ENCODE measurements at regions not wholly inside any gene's neighbourhood (a gene's known extent, or its start where the extent isn't known, plus 50 kb on each side); places are given as distances from the start of the nearest gene placed in this dataset.
A peak's percentile ranks its signal among the peaks of the same experiment; 100 is the strongest.

DNA sequence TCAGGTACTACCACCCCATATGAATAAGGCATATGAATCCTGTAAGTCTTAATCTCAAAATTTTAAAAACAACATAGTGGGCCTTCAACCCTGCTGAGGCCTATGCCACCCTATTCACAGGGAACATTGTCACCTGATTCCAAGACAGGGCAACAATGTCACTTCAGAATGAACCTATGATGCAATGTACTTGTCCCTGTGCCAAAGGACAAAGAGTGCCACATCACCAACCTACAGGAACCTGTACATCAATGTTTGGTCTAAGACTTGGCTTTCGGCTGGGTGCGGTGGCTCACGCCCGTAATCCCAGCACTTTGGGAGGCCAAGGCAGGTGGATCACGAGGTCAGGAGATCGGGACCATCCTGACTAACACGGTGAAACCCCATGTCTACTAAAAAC lies 318.5 kb upstream of the JARID2 start:
- DNase-seq (ENCODE audit: low read depth, low spot score), result no peak
- H3K36me3 ChIP-seq (ENCODE audit: control insufficient read depth in 1 of 2, insufficient read depth in 2 of 2, low read length in 2 of 2), result no peaks in the 10 kb centered on the region
- CTCF ChIA-PET, result no interaction called here
- TF ChIP-seq TCF7L2 (IDR thresholded peaks at IDR 0.05; ENCODE audit: borderline replicate concordance, extremely low read depth, insufficient read depth, insufficient read length), result no peak
- TF ChIP-seq, protein P1, sequence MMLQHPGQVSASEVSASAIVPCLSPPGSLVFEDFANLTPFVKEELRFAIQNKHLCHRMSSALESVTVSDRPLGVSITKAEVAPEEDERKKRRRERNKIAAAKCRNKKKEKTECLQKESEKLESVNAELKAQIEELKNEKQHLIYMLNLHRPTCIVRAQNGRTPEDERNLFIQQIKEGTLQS (IDR thresholded peaks at IDR 0.05), result 0 out of 2 replicates have a peak, but pooled peaks have one; percentile 11
- no peaks in the 10 kb centered on the region for H3K79me2 ChIP-seq (ENCODE audit: insufficient read depth, low read length)
- peaks cover 0 to 7% of the 10 kb centered on the region in 2 experiments; a peak in 2 of 4 replicates for H3K4me1 ChIP-seq (ENCODE audit: control insufficient read depth in 1 of 2, insufficient read depth in 2 of 2, low read length in 2 of 2)
- H3K27ac ChIP-seq (ENCODE audit: low read depth, low read length), result no peak overlapping the region
- RAD21 ChIA-PET (ENCODE audit: low non-redundant PET in 1 of 2, low total read pairs in 2 of 2, uncharacterized antibody in 2 of 2, unreplicated experiment in 2 of 2), result no interaction called here
- H3K9me3 ChIP-seq (ENCODE audit: control insufficient read depth in 1 of 2, insufficient read depth in 1 of 2, low read depth in 1 of 2, low read length in 2 of 2), result no peaks in the 10 kb centered on the region
- no peak overlapping the region for H3K4me2 ChIP-seq (ENCODE audit: low read length)
- ATAC-seq, result no peak
- H3K9ac ChIP-seq (ENCODE audit: low read length), result no peak overlapping the region
- no peak overlapping the region for H2AFZ ChIP-seq (ENCODE audit: low read depth, low read length, poor library complexity, severe bottlenecking)
- intact Hi-C loops (cut with micrococcal nuclease), result no loop called here
- no peak overlapping the region for H3K4me3 ChIP-seq (replicated peaks in 1 of 2; ENCODE audit: low read depth in 1 of 2, low read length in 2 of 2)
- H3K27me3 ChIP-seq (ENCODE audit: insufficient read depth, low read length), result no peaks in the 10 kb centered on the region
- no peaks in the 10 kb centered on the region for H3K9me2 ChIP-seq (ENCODE audit: insufficient read depth)
- no TSS peak for BruUV-seq (replicated peaks)
- POLR2A ChIA-PET, result no interaction called here
- H4K20me1 ChIP-seq (ENCODE audit: insufficient read depth), result no peaks in the 10 kb centered on the region

DNA sequence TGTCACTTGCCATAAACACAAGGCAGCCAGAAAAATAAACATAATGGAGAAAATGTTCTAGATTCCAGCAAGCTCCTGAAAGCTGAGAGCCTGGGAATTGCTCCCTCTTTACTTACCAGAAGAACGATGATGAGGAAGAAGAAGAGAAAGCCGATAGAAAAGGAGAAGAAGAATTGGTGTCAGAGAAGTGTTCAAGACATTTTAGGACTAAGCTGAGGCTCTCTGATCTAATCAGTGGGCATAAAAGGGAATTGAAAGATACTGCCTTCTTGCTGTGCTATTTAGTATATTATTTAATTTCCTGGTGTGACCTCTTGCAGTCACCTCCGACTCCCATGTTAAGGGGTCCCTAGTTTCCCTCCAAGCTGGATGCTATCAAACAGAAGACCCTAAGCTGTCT lies 316.6 kb upstream of the JARID2 start:
- Histone ChIP-seq H3K9me2 (ENCODE audit: insufficient read depth) (no peaks in the 10 kb centered on the region), H3K9ac (ENCODE audit: low read length) (no peak overlapping the region), H4K20me1 (ENCODE audit: insufficient read depth) (no peaks in the 10 kb centered on the region), H3K9me3 (ENCODE audit: control insufficient read depth in 1 of 2, insufficient read depth in 1 of 2, low read depth in 1 of 2, low read length in 2 of 2) (no peaks in the 10 kb centered on the region), H3K4me2 (ENCODE audit: low read length) (no peak overlapping the region), H3K4me1 (ENCODE audit: control insufficient read depth in 1 of 2, insufficient read depth in 2 of 2, low read length in 2 of 2) (peaks cover 0 to 7% of the 10 kb centered on the region in 2 experiments; a peak in 2 of 4 replicates), H3K36me3 (ENCODE audit: control insufficient read depth in 1 of 2, insufficient read depth in 2 of 2, low read length in 2 of 2) (no peaks in the 10 kb centered on the region), H3K27ac (ENCODE audit: low read depth, low read length) (no peak overlapping the region), H3K4me3 (replicated peaks in 1 of 2; ENCODE audit: low read depth in 1 of 2, low read length in 2 of 2) (no peak overlapping the region), H3K27me3 (ENCODE audit: insufficient read depth, low read length) (no peaks in the 10 kb centered on the region), H2AFZ (ENCODE audit: low read depth, low read length, poor library complexity, severe bottlenecking) (no peak overlapping the region), H3K79me2 (ENCODE audit: insufficient read depth, low read length) (no peaks in the 10 kb centered on the region)
- DNase-seq (ENCODE audit: low read depth, low spot score) (no peak), ATAC-seq (no peak)
- ChIA-PET CTCF (no interaction called here), POLR2A (no interaction called here), RAD21 (ENCODE audit: low non-redundant PET in 1 of 2, low total read pairs in 2 of 2, uncharacterized antibody in 2 of 2, unreplicated experiment in 2 of 2) (no interaction called here)
- intact Hi-C loops (cut with micrococcal nuclease), result no loop called here
- no peak for TF ChIP-seq POLR2A (IDR thresholded peaks at IDR 0.05; ENCODE audit: borderline replicate concordance, extremely low read depth, insufficient read depth, insufficient read length)
- TF ChIP-seq, protein P2, sequence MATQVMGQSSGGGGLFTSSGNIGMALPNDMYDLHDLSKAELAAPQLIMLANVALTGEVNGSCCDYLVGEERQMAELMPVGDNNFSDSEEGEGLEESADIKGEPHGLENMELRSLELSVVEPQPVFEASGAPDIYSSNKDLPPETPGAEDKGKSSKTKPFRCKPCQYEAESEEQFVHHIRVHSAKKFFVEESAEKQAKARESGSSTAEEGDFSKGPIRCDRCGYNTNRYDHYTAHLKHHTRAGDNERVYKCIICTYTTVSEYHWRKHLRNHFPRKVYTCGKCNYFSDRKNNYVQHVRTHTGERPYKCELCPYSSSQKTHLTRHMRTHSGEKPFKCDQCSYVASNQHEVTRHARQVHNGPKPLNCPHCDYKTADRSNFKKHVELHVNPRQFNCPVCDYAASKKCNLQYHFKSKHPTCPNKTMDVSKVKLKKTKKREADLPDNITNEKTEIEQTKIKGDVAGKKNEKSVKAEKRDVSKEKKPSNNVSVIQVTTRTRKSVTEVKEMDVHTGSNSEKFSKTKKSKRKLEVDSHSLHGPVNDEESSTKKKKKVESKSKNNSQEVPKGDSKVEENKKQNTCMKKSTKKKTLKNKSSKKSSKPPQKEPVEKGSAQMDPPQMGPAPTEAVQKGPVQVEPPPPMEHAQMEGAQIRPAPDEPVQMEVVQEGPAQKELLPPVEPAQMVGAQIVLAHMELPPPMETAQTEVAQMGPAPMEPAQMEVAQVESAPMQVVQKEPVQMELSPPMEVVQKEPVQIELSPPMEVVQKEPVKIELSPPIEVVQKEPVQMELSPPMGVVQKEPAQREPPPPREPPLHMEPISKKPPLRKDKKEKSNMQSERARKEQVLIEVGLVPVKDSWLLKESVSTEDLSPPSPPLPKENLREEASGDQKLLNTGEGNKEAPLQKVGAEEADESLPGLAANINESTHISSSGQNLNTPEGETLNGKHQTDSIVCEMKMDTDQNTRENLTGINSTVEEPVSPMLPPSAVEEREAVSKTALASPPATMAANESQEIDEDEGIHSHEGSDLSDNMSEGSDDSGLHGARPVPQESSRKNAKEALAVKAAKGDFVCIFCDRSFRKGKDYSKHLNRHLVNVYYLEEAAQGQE (IDR thresholded peaks at IDR 0.05; ENCODE audit: low read depth), result no peak
- no peak for TF ChIP-seq SRF (IDR thresholded peaks at IDR 0.05; ENCODE audit: low read depth)
- TF ChIP-seq JUND (IDR thresholded peaks at IDR 0.05), result no peak
- TF ChIP-seq, protein P3, sequence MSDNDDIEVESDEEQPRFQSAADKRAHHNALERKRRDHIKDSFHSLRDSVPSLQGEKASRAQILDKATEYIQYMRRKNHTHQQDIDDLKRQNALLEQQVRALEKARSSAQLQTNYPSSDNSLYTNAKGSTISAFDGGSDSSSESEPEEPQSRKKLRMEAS (IDR thresholded peaks at IDR 0.05), result no peak
- no peak for TF ChIP-seq CBX3 (IDR thresholded peaks at IDR 0.05; ENCODE audit: low read depth)
- TF ChIP-seq SP1 (IDR thresholded peaks at IDR 0.05; ENCODE audit: low read depth), result no peak
- no peak for TF ChIP-seq YY1 (IDR thresholded peaks at IDR 0.05; ENCODE audit: extremely low read depth, insufficient replicate concordance, low read depth, low read length)
- TF ChIP-seq RAD21 (IDR thresholded peaks at IDR 0.05; ENCODE audit: low read depth), result no peak
- TF ChIP-seq CEBPB (IDR thresholded peaks at IDR 0.05; ENCODE audit: low read depth), result no peak
- no peak for TF ChIP-seq EGR1 (IDR thresholded peaks at IDR 0.05; ENCODE audit: low read depth)
- TF ChIP-seq SIN3A (IDR thresholded peaks at IDR 0.05; ENCODE audit: low read depth), result no peak
- TF ChIP-seq EZH2phosphoT487 (IDR thresholded peaks at IDR 0.05; ENCODE audit: borderline replicate concordance), result no peak
- TF ChIP-seq TCF7L2 (IDR thresholded peaks at IDR 0.05; ENCODE audit: borderline replicate concordance, extremely low read depth, insufficient read depth, insufficient read length), result no peak
- no peak for TF ChIP-seq ZNF274 (IDR thresholded peaks at IDR 0.05; ENCODE audit: low read depth, low read length)
- no peak for TF ChIP-seq ZFX (IDR thresholded peaks at IDR 0.05)
- TF ChIP-seq, protein P1 (IDR thresholded peaks at IDR 0.05), result no peak
- no TSS peak for BruUV-seq (replicated peaks)

Measured in HCT116 (cell line).